HUES6 (cell line): ENCODE measurements at regions not wholly inside any gene's neighbourhood (a gene's known extent, or its start where the extent isn't known, plus 50 kb on each side); places are given as distances from the start of the nearest gene placed in this dataset.

Experiments
- H3K27ac ChIP-seq: 2 replicates; pipeline ENCODE4 v1.7.0; 2013; ENCODE audit warnings: low read depth, mild to moderate bottlenecking, low read length, inconsistent platforms
- H3K27me3 ChIP-seq: 2 replicates; pipeline ENCODE4 v1.6.1; 2013; ENCODE audit warnings: low read length; ENCODE audit not compliant: control insufficient read depth, insufficient read depth
- H3K36me3 ChIP-seq: 2 replicates; pipeline ENCODE4 v1.6.1; 2013; ENCODE audit warnings: low read length; ENCODE audit not compliant: control insufficient read depth, insufficient read depth
- H3K4me1 ChIP-seq: 2 replicates; pipeline ENCODE4 v1.6.1; 2013; ENCODE audit warnings: low read length; ENCODE audit not compliant: control insufficient read depth, insufficient read depth
- H3K4me3 ChIP-seq: 2 replicates; pipeline ENCODE4 v1.5.1; 2013; ENCODE audit warnings: low read depth, low read length
- H3K9ac ChIP-seq: one replicate; pipeline ENCODE4 v1.6.1; 2013; ENCODE audit warnings: mild to moderate bottlenecking, low read length
- H3K9me3 ChIP-seq: 2 replicates; pipeline ENCODE4 v1.6.1; 2013; ENCODE audit warnings: low read depth, low read length; ENCODE audit not compliant: control insufficient read depth, insufficient read depth

DNA sequence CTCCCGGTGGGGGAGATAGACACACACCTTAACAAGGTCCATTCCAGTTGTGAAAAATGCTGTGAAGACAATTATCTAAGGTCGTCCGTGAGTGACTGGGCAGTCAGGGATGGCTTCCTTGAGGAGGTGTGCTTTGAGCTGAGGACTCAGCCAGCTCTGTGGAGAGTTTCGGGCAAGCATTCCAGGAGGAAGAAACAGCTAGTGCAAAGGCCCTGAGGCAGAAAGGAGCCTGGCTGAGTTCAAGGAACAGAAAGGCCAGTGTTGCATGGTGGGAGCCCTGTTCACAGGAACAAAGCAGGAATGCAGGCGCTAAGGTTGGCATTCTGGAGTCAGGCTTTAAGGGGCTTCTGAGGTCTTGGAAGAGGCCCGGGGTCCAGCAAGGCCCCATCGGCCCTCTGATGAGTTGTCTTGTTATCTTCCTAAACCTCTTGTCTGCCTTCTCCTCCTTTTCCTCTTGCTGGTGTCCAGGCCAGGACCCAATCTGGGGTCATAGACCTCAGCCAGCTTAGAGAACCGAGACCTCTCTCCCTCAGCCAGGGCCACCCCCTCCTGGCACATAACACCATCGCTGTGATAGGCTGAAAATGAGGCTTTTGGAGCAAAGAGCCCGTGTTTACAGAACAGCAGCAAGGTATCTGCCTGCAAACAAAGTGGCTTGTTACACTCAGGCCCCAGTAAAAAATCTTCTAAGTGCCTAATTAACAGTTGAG is 270.2 kb upstream of the MVB12B start:
- H3K27me3 ChIP-seq, result no peaks in the 10 kb centered on the region; the same call in 1 of the 2 replicates
- no peaks in the 10 kb centered on the region for H3K9me3 ChIP-seq
- no peak overlapping the region for H3K27ac ChIP-seq
- H3K9ac ChIP-seq, result no peak overlapping the region
- H3K4me3 ChIP-seq, result no peak overlapping the region
- no peaks in the 10 kb centered on the region for H3K4me1 ChIP-seq
- no peaks in the 10 kb centered on the region for H3K36me3 ChIP-seq

DNA sequence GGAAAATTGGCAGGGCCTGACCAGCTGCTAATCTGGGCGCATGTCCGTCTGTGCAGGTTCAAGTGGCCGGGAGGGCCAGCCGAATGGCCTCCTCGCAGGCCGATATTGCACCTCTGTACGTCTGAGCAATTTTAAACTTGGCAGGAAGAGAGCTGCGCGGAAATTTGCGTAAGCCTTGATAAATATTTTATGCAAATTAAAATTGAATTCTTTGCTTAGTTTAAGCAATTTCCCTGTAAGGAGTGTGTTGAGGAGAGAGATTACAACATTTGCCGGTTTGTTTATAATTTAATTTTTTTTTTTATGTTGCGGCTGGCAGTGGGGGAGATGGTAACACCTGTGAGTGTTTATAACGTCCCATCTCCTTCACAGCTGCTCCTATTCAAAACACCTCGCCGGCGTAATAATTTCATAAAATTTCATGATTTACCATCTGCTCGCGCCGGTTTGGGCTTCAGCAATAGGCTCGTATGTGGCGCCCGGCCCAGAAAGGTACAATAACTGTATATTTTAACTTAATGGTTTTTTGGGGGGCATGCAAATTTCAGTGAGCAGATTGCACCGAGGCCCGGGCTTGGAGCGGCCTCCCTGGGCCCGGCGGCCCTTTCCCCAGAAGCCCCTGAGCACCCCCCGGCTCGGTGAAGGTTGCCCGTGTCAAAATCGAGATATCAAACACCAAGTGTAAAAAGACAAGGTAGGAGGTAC is 269.4 kb upstream of the MVB12B start:
- Histone ChIP-seq H3K27me3 (no peaks in the 10 kb centered on the region; the same call in 1 of the 2 replicates), H3K9ac (no peak overlapping the region), H3K9me3 (no peaks in the 10 kb centered on the region), H3K36me3 (no peaks in the 10 kb centered on the region), H3K4me1 (no peaks in the 10 kb centered on the region), H3K27ac (no peak overlapping the region), H3K4me3 (no peak overlapping the region)

- H3K9ac ChIP-seq, result no peak overlapping the region
- no peaks in the 10 kb centered on the region for H3K4me1 ChIP-seq
- no peak overlapping the region for H3K4me3 ChIP-seq
- H3K36me3 ChIP-seq, result no peaks in the 10 kb centered on the region
- no peak overlapping the region for H3K27ac ChIP-seq
- no peaks in the 10 kb centered on the region; the same call in 1 of the 2 replicates for H3K27me3 ChIP-seq
- peaks cover 5% of the 10 kb centered on the region for H3K9me3 ChIP-seq
These were observed 268.6 kb upstream of the MVB12B start for GRCh38 chr9:126058011-126058531.

DNA sequence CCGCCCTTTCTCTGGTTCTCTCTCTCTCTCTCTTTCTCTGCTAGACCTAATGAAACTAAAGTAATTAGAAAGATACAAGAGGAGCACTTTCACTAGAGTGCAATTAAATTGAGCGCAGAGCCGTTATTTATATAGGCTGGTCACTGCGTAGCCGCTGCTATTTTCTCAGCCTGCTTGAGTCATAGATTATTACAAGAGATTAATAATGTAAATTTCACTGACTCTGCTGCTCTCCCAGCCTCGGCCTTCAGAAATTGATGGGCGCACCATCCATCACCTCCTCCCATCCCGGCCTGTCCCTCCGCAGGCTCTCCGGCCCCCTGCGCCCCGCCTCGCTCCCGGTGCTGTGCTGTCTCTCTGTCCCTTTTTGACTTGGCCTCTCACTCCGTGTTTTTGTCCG is 268.0 kb upstream of the MVB12B start:
- Histone ChIP-seq H3K4me1 (no peaks in the 10 kb centered on the region), H3K27me3 (no peaks in the 10 kb centered on the region; the same call in 1 of the 2 replicates), H3K4me3 (no peak overlapping the region), H3K27ac (no peak overlapping the region), H3K36me3 (no peaks in the 10 kb centered on the region), H3K9ac (no peak overlapping the region), H3K9me3 (peaks cover 6% of the 10 kb centered on the region)

DNA sequence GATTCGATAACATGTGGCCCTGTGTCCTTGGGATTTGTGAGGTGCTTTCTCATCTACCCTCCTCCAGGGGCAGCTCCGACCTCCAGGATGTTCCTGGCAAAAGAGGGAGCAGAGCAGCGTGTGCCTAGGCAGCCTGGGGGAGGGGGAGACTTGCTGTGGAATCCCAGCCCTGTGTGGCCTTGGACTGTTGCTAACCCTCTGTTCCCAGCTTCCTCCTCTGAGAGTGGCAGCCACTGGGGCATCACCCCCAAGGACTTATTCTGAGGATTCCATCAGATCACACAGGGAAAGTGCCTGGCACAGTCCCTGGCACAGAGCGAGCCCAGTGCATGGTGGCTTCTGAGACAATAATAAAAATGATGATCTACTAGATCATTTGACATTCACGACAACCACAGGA is 265.1 kb upstream of the MVB12B start:
- H3K4me3 ChIP-seq, result no peak overlapping the region
- no peaks in the 10 kb centered on the region; the same call in 1 of the 2 replicates for H3K27me3 ChIP-seq
- H3K9ac ChIP-seq, result no peak overlapping the region
- no peak overlapping the region for H3K27ac ChIP-seq
- no peaks in the 10 kb centered on the region for H3K4me1 ChIP-seq
- peaks cover 6% of the 10 kb centered on the region for H3K9me3 ChIP-seq
- no peaks in the 10 kb centered on the region for H3K36me3 ChIP-seq

DNA sequence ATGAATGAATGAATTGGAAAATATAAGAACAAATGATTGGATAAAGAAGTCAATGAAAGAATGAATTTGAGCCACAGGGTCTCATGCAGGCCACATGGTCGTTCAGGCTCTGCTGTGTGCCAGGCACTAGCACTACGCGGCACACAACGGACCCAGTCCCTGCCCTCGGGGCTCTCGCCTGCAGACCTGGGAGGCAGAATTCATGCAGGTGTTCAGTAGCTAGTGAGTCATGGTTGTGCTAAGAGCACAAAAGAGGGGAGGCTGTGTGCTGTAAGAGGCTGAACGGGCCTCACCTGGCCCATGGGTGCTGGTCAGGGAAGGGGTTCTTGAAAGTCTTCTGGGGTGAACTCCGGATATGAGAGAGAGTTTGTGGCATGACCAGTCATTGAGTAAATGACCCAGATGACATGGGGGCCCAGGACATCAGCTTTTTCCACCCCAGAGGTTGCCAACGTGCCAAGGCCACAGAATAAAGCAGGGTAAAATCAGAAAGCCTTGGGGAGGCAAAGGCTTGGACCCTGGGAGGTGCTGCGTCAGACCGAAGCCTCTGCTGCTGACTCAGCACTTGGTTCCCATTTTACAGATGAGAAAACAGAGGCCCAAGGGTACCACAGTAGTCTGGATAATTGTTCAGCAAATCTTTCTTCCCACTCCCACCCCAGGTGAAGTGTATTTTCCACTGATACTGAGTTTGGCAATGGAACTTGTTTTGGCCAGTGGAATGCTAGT is 264.3 kb upstream of the MVB12B start:
- no peak overlapping the region for H3K27ac ChIP-seq
- H3K9ac ChIP-seq, result no peak overlapping the region
- no peak overlapping the region for H3K4me3 ChIP-seq
- H3K4me1 ChIP-seq, result no peaks in the 10 kb centered on the region
- H3K9me3 ChIP-seq, result peaks cover 6% of the 10 kb centered on the region
- H3K36me3 ChIP-seq, result no peaks in the 10 kb centered on the region
- no peaks in the 10 kb centered on the region; the same call in 1 of the 2 replicates for H3K27me3 ChIP-seq

DNA sequence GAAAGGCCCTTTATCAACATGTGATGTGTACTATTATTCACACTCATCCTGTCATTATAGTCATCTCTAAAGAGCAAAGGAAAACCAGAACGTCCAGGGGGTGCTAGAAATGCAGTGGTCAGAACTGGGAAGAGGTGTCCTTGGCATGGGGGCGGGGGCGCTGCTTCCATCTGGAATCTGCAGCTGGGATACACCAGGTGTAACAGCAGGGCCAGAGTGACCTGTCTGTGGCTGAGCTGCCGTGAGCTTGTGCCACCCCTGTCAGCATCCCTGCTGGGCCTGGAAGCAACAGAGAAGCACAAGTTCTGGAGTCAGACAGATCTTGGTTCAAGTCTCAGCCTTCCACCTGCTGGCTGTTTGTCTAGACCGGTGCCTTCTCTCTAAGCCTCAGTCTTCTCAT is 263.3 kb upstream of the MVB12B start:
- Histone ChIP-seq H3K27me3 (no peaks in the 10 kb centered on the region; the same call in 1 of the 2 replicates), H3K9ac (no peak overlapping the region), H3K27ac (no peak overlapping the region), H3K4me1 (no peaks in the 10 kb centered on the region), H3K4me3 (no peak overlapping the region), H3K9me3 (peaks cover 6% of the 10 kb centered on the region), H3K36me3 (no peaks in the 10 kb centered on the region)

GRCh38 chr9:126066131-126066530 is 260.5 kb upstream of the MVB12B start:
- Histone ChIP-seq H3K9ac (no peak overlapping the region), H3K4me1 (no peaks in the 10 kb centered on the region), H3K36me3 (no peaks in the 10 kb centered on the region), H3K27me3 (no peaks in the 10 kb centered on the region; the same call in 1 of the 2 replicates), H3K9me3 (peaks cover 6% of the 10 kb centered on the region), H3K4me3 (no peak overlapping the region), H3K27ac (no peak overlapping the region)

DNA sequence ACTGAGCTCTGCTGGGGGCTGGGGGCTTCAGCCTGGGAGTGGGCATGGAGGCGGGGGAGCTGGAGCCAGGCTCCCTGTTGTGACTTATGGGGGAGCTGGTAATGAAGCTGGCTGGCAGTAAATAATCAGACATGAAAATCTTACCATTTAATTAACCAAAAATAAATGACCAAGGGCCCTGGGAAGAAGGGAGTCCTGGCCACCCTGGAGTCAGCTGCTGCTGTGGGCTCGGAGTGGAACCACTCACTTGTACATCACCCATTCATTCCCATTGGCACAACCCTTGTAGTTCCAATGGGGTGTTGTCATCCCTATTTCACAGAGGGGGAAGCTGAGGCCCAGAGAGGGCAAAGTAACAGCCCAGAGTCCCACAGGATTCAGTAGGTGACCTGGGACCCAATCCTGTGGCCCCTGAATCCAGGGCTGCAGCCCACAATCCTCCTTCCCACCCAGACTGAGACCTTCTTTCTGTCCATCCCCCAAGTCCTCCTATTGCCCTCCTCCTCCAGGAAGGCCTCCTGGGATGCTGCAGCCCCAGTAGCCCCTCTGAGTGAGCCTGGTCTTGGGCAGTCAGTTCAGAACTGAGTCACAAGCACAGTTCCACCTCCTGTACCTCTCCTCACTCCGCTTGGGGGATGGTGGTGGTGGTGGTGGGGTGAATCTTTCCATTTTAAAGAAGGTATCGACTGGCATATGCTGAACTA is 259.4 kb upstream of the MVB12B start:
- Histone ChIP-seq H3K9me3 (peaks cover 6% of the 10 kb centered on the region), H3K4me1 (no peaks in the 10 kb centered on the region), H3K27ac (no peak overlapping the region), H3K9ac (no peak overlapping the region), H3K4me3 (no peak overlapping the region), H3K27me3 (no peaks in the 10 kb centered on the region; the same call in 1 of the 2 replicates), H3K36me3 (no peaks in the 10 kb centered on the region)

- Histone ChIP-seq H3K9ac (no peak overlapping the region), H3K27ac (no peak overlapping the region), H3K27me3 (no peaks in the 10 kb centered on the region; the same call in 1 of the 2 replicates), H3K4me1 (no peaks in the 10 kb centered on the region), H3K36me3 (no peaks in the 10 kb centered on the region), H3K4me3 (no peak overlapping the region), H3K9me3 (no peaks in the 10 kb centered on the region)
These were observed 257.9 kb upstream of the MVB12B start for GRCh38 chr9:126068534-126069230.
